DND-41 (cell line): ENCODE measurements at regions not wholly inside any gene's neighbourhood (a gene's known extent, or its start where the extent isn't known, plus 50 kb on each side); places are given as distances from the start of the nearest gene placed in this dataset.

Experiments used
- EZH2 ChIP-seq: IDR thresholded peaks from 3 replicates; pipeline ENCODE4 v1.6.1; 2012; ENCODE audit warnings: borderline replicate concordance, low read depth, mild to moderate bottlenecking, moderate library complexity, low read length, inconsistent platforms; ENCODE audit not compliant: severe bottlenecking
- TF ChIP-seq, protein P1 (sequence below): IDR thresholded peaks from 2 replicates; pipeline ENCODE4 v1.5.1; 2012; ENCODE audit warnings: borderline replicate concordance, low read length, moderate library complexity, mild to moderate bottlenecking; ENCODE audit not compliant: poor library complexity, severe bottlenecking; ENCODE audit errors: extremely low read depth

DNA sequence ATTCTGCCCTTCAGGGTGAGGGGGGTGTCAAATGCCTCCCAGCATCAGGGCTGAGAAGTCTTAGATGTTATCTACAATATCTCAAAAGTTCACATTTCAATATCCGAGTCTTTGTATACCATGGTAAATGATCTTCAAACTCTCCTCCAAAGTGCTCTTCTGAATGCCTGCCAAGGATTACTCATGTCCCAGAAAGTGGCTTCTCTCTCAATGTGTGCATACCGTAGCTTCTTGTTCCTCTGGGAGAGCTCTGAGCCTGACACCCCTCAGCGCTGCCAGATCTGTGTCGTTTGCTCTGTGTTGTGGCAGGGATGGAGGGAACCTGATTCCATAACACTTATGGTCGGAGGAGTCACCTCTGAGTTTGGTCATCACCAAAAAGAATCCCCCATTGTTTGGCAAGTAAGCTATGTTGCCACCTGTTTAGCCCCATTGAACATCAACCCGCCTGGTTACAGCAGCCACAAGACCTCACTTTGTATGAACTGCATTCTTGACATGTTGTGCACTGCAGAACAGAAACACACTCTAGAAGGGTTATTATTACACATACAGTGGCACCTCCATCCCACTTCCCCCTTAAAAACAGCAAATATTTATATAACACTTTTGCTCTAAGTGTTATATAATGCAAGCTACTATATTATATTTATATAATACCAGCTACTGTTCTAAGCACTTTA lies 163.1 kb upstream of the MIR17HG start:
- TF ChIP-seq, protein P1, sequence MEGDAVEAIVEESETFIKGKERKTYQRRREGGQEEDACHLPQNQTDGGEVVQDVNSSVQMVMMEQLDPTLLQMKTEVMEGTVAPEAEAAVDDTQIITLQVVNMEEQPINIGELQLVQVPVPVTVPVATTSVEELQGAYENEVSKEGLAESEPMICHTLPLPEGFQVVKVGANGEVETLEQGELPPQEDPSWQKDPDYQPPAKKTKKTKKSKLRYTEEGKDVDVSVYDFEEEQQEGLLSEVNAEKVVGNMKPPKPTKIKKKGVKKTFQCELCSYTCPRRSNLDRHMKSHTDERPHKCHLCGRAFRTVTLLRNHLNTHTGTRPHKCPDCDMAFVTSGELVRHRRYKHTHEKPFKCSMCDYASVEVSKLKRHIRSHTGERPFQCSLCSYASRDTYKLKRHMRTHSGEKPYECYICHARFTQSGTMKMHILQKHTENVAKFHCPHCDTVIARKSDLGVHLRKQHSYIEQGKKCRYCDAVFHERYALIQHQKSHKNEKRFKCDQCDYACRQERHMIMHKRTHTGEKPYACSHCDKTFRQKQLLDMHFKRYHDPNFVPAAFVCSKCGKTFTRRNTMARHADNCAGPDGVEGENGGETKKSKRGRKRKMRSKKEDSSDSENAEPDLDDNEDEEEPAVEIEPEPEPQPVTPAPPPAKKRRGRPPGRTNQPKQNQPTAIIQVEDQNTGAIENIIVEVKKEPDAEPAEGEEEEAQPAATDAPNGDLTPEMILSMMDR: no peak
- TF ChIP-seq EZH2: no peak
